HuH-7.5 (cell line): ENCODE measurements at regions not wholly inside any gene's neighbourhood (a gene's known extent, or its start where the extent isn't known, plus 50 kb on each side); places are given as distances from the start of the nearest gene placed in this dataset.

ENCODE experiments used
- DNase-seq: peaks from one replicate; pipeline ENCODE4 v3.0.0; 2011; ENCODE audit warnings: low spot score

DNA sequence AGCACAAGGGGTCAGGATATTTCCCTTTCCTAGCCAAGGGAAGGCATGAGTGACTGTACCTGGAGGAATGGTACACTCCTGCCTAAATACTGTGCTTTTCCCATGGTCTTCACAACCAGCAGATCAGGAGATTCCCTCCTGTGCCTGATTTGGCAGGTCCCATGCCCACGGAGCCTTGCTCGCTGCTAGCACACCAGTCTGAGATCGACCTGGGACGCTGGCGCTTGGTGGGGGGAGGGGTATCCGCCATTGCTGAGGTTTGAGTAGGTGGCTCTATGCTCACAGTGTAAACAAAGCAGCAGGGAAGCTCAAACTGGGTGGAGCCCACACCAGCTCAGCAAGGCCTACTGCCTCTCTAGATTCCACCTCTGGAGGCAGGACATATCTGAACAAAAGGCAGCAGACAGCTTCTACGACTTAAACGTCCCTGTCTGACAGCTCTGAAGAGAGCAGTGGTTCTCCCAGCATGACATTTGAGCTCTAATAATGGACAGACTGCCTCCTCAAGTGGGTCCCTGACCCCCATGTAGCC lies 486.0 kb upstream of the CHRM3 start:
- no peak for DNase-seq

DNA sequence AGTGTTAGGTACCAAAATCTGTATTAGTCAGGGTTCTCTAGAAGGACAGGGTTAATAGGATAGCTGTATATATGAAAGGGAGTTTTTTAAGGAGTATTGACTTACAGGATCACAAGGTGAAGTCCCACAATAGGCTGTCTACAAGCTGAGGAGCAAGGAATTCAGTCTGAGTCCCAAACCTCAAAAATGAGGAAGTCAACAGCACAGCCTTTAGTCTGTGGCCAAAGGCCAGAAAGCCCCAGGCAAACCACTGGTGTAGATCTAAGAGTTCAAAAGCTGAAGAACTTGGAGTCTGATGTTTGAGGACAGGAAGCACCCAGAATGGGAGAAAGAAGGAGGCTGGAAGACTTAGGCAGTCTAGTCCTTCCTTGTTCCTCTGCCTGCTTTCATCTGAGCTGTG lies 487.5 kb upstream of the CHRM3 start:
- no peak for DNase-seq

DNA sequence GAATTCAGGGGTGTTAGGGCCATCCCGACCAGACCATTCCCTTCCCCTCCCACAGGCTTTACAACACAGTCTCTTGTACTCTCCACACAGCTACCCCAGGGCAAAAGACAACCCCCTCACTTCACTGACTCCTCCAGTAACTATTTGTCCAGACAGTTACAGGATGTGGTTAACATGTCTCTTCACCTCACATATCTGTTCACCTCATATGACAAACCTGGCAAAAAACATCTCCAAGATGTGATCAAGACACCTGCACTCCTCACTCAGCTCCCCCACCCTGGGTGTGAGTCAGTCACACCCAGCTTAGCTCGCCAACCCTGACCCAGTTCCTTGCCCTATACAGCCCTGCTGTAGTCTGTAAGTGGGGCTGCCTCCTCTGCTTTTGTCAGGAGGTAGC lies 490.5 kb upstream of the CHRM3 start:
- DNase-seq, result no peak

DNA sequence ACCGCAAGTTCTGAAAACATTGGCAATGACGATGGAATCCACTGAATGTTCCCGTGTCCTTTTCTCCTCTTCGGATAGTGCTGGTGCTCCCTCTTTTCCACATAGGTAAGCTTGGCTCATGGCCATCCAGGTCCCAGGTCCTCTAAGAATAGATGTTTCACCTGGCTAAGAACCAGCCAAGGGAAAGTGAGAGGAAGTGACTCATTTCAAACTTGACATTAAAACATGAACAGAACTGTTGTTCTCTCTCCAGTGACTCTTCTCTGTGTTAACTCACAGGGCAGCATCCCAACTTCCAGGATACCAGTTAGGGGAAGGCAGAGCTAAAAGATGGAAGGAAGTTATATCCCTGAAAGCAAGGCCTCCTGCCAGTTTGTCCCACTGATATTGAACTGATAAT lies 493.8 kb upstream of the CHRM3 start:
- no peak for DNase-seq

DNA sequence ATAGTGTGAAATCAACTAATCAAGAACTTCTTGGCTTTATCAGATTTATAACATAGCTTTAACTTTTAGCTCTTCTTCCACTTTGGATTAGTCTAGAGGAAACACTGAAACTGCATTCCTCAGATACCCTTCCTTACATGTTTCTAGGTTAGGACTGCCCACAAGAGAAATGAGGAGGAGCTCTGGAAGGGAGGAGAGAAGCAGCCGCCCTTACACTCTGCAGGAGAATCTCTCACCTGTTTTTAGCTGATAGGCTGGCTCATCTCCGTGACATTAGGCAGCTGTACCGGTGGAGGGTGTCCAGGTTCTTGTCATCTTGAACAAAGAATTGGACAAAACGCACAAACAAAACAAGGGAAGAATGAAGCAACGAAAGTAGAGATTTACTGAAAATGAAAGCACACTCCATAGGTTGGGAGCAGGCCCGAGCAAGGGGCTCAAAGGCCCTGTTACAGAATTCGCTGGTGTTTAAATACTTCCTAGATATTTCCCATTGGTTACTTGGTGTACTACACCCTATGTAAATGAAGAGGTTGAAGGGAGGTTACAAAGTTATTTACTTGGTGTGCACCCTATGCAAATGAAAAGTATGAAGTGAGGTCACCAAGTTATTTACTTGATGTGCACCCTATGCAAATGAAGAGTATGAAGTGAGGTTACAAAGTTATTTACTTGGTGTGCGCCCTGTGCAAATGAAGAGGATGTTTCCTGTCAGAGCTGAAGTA lies 524.9 kb upstream of the CHRM3 start:
- no peak for DNase-seq

DNA sequence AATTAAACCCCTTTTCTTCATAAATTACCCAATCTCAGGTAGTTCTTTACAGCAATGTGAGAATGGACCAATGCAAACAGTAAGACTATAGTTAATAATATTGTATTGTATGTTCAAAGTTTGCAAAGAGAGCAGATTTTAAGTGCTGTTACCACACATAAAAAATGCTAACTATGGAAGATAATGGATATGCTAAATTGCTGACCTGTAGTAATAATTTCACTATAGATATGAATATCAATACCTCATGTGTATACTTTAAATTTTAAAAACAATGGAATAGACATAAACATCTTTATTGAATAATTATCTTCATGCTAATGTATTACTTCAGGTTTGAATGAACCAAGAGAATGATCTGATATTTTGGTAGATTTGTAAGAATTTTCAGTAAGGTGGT lies 552.4 kb upstream of the CHRM3 start:
- no peak for DNase-seq

DNA sequence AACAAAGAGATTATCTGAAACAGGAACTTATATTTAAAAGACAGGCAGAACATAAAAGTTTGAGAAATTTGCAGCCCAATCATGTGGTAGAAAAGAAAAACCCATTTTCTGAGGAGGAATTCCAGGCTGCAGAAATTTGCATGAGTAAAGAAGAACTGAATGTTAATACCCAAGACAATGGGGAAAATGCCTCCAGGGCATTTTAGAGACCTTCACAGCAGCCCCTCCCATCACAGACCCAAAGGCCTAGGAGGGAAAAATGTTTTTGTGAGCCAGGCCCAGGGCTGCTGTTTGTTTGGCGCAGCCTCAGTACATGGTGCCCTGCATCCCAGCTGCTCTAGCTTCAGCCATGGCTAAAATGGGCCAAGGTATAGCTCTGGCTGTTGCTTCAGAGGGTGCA lies 554.3 kb upstream of the CHRM3 start:
- no peak for DNase-seq

DNA sequence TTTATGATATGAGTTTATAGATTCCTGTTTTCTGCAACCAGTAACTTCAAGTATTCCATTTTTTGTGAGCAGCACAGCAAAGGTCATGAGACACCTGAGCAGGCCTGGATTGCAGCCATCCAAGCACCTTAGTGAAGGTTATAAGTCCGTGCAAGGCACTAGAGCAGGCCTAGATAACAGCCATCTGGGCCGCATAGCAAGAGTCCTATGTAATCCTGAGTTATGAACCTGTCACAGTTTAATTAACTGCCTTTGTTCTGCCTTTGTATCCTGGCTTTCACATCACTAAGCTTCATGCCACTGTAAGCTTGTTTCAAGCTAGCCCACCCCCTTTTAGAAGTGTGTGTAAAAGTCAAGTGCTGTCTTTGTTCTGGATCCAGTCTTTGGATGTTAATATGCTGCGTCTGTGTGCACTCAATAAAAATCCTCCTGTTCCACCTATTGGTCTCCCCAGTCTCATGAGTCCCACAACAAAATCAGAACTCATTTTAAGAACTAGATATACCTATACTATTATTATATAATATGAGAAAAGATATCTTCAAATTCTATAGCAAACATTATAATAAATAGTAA lies 556.2 kb upstream of the CHRM3 start:
- DNase-seq, result no peak

DNA sequence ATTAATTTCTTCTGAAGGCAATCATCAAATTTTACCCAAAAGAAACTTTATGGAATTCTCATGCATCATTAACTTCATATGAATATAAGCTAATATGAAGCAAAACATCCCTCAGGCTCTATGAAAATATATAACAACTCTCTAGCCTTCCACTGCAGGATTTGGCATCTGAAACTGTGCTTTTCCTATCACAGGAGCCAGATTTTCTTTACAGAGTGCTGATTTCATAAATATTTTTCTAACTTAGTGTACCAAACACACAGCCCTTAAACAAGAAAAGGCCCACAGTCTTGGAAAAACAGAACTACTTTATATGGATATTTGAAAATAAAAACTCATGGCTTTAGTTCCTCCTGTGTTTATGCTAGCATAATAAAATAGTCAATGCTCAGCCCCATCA lies 559.5 kb upstream of the CHRM3 start:
- no peak for DNase-seq

DNA sequence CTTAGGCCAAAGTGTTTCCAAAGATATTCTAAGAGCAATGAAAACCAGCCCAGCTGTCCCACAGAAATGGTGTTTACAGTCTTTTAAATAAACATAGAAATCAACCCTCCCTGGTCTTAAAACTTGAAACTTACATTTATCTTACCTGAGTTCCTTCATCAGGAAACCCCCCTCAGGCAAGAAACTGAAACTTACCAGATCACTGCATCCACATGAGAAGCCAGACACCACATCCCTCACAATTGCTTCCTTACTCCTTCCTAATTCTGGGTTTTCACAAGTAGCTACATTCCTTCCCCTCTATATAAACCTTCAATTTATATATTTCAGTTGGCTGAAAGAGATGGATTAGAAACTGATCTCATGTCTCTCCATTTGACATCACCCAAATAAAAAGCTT lies 563.0 kb upstream of the CHRM3 start:
- no peak for DNase-seq

DNA sequence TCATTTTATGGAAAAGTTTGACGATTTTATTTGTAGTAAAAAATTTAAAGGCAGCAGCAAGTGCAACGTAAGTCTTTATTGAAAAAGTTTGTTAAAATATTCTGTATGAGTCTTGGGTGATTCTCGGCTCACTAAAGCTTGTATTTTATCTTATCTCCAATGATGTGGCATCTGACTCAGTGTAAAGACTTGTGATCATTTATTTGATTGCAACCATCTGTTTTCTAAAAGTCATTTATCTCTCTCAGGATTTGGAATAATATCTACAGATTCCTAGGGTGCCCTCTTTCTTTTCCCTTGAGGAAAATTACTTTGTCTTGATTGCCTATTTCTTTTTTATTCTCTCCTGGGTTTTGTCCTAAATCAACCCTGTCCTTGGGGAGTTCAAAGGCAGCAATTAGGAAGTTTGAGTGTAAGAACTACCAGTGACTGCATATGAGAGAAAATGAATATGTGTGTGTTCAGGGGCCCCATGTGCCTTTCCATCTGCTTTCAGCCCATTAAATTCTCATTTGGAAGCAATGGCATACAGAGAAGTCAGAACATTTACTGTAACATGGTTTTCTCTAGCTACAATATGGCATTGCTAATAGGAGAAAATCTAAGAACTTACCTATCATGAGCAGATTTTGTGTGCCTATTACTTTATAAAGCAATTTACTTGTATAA lies 575.0 kb upstream of the CHRM3 start:
- no peak for DNase-seq

DNA sequence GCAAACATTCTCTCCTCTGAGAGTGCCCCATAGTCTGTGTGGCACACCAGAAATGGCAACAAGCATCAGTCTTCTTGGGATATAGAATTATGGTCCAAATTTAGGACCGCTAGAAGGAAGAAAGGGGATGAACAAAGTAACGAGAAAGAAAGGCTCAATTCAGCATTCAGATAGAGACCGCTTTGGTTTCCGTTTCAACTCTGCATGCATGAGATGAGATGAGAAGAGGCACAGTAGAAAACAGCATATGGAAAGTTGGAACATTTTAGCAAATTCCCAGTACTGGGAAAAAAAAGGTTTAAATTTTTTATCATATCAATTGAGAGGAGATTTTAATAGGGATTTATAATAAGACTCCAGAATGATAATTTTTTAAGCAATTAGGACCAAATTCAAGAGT lies 595.5 kb upstream of the CHRM3 start:
- DNase-seq, result no peak

DNA sequence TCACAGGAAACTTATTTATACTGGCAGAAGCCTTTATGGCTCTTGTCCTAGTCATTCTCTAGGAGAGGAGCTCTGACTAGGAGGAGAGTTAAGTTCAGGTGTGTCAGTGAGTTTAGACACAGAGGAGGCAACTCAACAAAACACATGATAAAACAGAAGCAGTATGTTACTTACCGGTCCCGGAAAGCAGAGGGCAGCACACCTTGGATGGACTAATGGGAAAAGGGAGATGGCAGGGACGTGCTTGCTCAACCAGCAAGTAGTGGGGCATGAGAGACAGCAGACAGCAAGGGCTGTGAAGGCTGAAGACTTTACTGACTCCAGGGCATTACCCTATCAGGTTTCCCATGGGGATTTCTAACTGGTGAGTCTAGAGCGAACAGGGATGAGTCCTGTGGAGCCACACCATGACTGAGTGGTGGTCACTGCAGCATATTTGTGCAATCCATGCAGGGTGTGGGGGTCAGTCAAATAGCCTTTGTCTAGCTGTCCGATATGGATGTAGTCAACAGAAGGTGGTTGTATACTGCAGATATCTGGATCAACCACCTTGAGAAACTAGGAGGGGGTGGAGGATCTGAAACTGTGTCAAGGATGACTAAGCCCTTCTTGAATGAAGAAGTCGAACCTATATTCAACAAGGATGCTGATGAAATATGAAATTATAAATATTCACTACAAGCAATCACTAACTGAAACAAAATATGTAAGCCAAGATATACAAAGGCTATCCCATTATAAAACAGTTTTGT lies 596.3 kb upstream of the CHRM3 start:
- DNase-seq, result no peak

DNA sequence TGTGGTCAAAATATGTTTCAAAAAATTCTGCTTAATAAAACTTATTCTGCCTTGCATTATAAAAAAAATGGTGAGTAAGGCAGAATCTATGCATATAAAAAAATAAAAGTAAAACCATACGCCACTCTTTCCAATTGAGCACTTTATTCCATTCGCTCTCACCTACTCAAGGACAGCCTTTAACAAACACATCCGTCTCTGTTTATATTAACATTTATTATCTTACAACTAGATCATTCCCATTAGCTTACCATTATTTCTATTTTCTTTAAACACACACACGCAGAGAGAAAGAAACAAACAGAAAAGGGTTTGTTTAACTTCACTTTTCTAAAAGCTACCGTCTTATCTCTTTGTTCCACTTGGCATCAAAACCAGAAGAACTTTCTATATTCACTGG lies 598.9 kb upstream of the CHRM3 start:
- no peak for DNase-seq

DNA sequence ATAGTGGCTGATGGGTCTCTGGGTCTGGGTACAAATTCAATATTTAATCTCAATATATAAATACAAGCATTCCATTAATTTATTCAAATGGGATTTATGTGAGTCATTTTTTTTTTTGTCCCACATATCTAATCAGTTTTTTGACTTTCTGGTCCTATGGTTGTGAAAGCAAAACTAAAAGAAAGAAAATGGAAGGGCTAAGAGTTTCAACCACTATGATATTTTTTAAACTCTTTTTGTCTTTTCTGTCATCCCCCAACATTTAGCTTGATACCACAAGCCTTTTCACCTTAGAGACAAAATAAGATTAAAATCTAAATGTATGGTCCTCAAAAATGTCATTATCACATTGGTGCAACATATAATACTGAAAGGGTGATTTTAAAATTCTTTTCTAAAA lies 602.7 kb upstream of the CHRM3 start:
- DNase-seq, result no peak

DNA sequence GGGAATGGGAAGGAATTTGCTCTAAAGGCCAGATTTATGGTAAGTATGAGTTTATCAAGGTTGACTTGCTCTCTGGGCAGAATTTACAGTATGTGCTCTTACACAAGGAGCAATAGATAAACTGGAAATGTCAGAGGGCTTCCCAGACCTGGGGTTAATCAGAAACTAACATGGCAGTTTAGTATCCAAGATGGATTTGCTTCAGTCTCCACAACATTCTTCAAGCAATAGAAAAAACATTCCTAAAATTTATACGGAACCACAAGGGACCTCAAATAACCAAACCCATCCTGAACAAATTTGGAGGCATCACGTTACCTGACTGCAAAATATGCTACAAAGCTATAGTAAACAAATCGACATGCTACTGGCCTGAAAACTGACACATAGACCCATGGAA lies 606.7 kb upstream of the CHRM3 start:
- no peak for DNase-seq

DNA sequence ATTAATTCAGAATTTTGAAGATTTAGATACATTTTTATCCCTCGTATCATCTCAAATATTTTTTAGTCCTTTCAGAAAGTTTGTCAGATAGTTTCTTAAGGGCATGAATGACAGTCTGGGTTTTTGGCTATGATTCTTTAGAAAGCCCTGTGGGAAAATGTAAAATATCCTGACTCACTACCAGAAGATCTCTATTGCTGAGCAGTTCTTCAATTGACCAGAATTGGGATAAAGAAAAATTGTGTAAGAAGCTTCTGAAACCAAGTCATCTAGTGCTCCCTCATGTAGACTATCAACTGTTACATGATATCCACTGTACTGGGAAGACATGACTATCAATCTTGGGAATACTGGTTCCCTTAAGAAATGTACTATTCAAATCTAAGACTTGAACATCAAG lies 608.3 kb upstream of the CHRM3 start:
- no peak for DNase-seq

DNA sequence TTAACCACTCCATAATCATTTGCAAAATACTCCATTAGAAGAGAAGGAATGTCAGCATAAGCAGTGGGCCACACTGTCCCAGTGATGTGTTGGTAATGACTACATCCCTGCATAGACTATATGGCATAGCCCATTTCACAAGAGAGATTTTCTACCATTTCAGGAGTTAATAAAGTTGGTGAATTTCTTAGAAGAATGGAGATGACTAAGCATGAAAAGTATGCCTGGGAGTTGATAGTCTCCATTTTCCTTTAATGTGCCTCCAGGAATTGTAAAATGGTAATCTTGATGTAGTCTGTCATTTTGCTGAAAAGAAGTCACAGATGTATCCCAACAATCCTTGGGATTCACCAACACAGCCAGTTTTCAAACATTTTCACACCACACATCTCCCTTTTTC lies 608.8 kb upstream of the CHRM3 start:
- DNase-seq, result no peak

DNA sequence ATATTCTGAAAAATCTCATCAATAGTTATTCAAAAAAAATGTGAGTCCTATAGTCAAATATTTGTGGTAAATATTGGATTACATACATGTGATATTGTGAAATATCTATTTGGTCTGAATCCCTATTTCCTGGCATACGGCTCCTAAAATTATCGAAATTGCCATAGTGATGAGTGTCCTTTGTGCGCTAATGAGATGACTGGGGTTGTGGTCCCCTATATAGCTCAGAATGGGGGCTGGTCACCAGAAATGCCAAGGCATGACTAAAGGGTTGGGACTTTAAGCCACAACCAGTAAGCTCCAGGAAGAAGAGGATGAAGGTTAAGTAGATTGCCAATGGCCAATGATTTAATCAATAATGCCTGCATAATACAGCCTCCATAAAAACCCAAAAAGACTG lies 610.2 kb upstream of the CHRM3 start:
- no peak for DNase-seq

DNA sequence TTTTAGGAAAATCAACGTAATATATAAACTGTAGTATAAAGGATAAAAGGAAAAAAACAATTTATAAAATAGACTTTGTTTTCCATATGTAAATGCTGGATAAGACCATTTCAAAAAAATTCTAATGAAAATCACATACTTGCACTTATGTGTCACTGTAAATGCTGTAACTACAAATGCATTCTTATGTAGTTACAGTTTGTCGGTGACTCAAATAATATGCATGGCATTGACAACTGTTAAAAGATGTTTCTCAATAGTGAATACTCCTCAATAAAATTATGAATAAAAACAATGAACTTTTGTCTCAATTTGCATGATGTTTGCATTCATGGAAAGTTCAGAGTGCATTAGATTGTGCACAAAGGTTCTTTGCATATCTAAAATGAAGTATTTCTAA lies 614.0 kb upstream of the CHRM3 start:
- DNase-seq, result no peak

DNA sequence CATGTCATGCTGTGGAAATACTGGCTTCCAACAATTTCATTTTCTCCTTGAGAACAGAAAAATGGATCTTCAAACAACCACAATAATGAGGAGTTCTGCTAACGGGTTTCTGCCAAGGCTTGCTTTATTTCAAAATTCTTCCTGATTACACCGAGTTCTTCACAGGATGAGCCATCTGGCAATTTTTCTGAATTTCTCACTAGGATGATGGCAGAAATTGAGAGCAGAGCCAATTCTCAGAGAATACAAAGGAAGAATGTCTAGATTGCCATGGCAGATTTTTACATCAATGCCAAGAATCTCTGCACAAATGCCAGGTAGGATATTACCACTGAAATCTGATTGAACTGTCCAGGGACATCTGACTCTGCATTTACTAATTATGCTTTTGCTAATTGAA lies 619.0 kb upstream of the CHRM3 start:
- no peak for DNase-seq

DNA sequence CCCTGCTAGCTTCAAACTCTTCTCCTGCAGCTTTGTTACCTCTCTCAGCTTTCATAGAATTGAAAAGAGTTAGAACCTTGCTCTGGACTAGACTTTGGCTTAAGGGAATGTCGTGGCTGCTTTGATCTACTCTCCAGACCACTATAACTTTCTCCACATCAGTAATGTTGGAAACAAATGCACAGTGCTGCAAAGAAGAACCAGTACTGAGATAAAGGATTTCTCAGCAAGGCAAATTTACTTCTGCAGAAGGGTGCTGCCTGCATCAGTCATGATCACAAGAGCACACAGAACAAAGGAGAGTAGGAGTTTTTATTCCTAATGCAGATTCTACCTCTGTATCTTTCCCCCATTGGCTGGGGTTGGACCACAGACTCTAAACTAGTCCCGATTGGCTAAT lies 621.6 kb upstream of the CHRM3 start:
- no peak for DNase-seq

DNA sequence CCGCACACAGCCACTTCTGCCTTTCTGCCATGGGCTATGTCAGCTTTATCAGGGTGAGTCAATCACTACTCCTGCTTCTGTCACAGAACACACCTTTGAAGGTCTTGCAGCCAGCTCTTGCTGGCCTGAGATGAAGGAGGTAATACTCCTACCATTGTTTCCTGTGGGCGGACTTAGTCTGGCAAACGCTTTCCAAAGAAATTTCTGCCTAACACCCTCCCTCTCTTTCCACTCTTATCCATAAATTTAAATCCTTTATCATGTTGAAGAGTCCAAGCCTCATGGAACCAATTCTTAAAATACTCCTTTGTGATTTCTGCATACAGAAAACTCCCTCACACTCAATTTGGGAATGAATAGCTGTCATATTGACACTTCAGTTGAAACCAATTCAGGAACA lies 633.1 kb upstream of the CHRM3 start:
- DNase-seq, result no peak
